ENCODE measurements at regions not wholly inside any gene's neighbourhood (a gene's known extent, or its start where the extent isn't known, plus 50 kb on each side); places are given as distances from the start of the nearest gene placed in this dataset.

GRCh38 chr14:41549821-41550607 lies 56.7 kb upstream of the LRFN5 start:
- no peaks in the 10 kb centered on the region for H3K9me3 ChIP-seq (ENCODE audit: control insufficient read depth in 1 of 2, insufficient read depth in 1 of 2, low read depth in 1 of 2, low read length in 2 of 2)
- ChIA-PET RAD21 (ENCODE audit: low non-redundant PET in 1 of 2, low total read pairs in 2 of 2, uncharacterized antibody in 2 of 2, unreplicated experiment in 2 of 2) (no interaction called here), POLR2A (no interaction called here), CTCF (no interaction called here)
- H3K9ac ChIP-seq (ENCODE audit: low read length), result no peak overlapping the region
- no peak overlapping the region for H3K4me3 ChIP-seq (replicated peaks in 1 of 2; ENCODE audit: low read depth in 1 of 2, low read length in 2 of 2)
- no peaks in the 10 kb centered on the region for H3K36me3 ChIP-seq (ENCODE audit: control insufficient read depth in 1 of 2, insufficient read depth in 2 of 2, low read length in 2 of 2)
- H3K27me3 ChIP-seq (ENCODE audit: insufficient read depth, low read length), result no peaks in the 10 kb centered on the region
- intact Hi-C loops (cut with micrococcal nuclease), result no loop called here
- H3K27ac ChIP-seq (ENCODE audit: low read depth, low read length), result no peak overlapping the region
- no peaks in the 10 kb centered on the region for H3K9me2 ChIP-seq (ENCODE audit: insufficient read depth)
- no peaks in the 10 kb centered on the region for H4K20me1 ChIP-seq (ENCODE audit: insufficient read depth)
- DNase-seq (ENCODE audit: low read depth, low spot score), result no peak
- no peak for TF ChIP-seq TCF7L2 (IDR thresholded peaks at IDR 0.05; ENCODE audit: borderline replicate concordance, extremely low read depth, insufficient read depth, insufficient read length)
- TF ChIP-seq EGR1 (IDR thresholded peaks at IDR 0.05; ENCODE audit: low read depth), result no peak
- peak; percentile 53; the same call in 1 of the 2 replicates for TF ChIP-seq FOSL1 (IDR thresholded peaks at IDR 0.05; ENCODE audit: low read depth)
- TF ChIP-seq MAX (IDR thresholded peaks at IDR 0.05), result no peak
- no peak for TF ChIP-seq POLR2AphosphoS5 (IDR thresholded peaks at IDR 0.05; ENCODE audit: low read depth, low read length)
- no peak for TF ChIP-seq EZH2phosphoT487 (IDR thresholded peaks at IDR 0.05; ENCODE audit: borderline replicate concordance)
- 0 out of 2 replicates have a peak, but pooled peaks have one; percentile 34 for TF ChIP-seq JUND (IDR thresholded peaks at IDR 0.05)
- TF ChIP-seq ZFX (IDR thresholded peaks at IDR 0.05), result no peak
- H3K4me2 ChIP-seq (ENCODE audit: low read length), result peak overlapping the region; percentile 41
- H3K4me1 ChIP-seq (ENCODE audit: control insufficient read depth in 1 of 2, insufficient read depth in 2 of 2, low read length in 2 of 2), result peaks cover 7 to 14% of the 10 kb centered on the region in 2 experiments
- H3K79me2 ChIP-seq (ENCODE audit: insufficient read depth, low read length), result no peaks in the 10 kb centered on the region
- 0 out of 2 replicates have a peak, but pooled peaks have one; percentile 30 for ATAC-seq
- BruUV-seq (replicated peaks), result no TSS peak
- H2AFZ ChIP-seq (ENCODE audit: low read depth, low read length, poor library complexity, severe bottlenecking), result no peak overlapping the region

- Histone ChIP-seq H3K9me3 (ENCODE audit: control insufficient read depth in 1 of 2, insufficient read depth in 1 of 2, low read depth in 1 of 2, low read length in 2 of 2) (no peaks in the 10 kb centered on the region), H3K4me2 (ENCODE audit: low read length) (peak overlapping the region; percentile 41), H3K9me2 (ENCODE audit: insufficient read depth) (no peaks in the 10 kb centered on the region), H3K36me3 (ENCODE audit: control insufficient read depth in 1 of 2, insufficient read depth in 2 of 2, low read length in 2 of 2) (no peaks in the 10 kb centered on the region), H3K4me3 (replicated peaks in 1 of 2; ENCODE audit: low read depth in 1 of 2, low read length in 2 of 2) (no peak overlapping the region), H4K20me1 (ENCODE audit: insufficient read depth) (no peaks in the 10 kb centered on the region), H3K4me1 (ENCODE audit: control insufficient read depth in 1 of 2, insufficient read depth in 2 of 2, low read length in 2 of 2) (peaks cover 7 to 14% of the 10 kb centered on the region in 2 experiments), H3K27ac (ENCODE audit: low read depth, low read length) (no peak overlapping the region), H2AFZ (ENCODE audit: low read depth, low read length, poor library complexity, severe bottlenecking) (no peak overlapping the region), H3K79me2 (ENCODE audit: insufficient read depth, low read length) (no peaks in the 10 kb centered on the region), H3K27me3 (ENCODE audit: insufficient read depth, low read length) (no peaks in the 10 kb centered on the region), H3K9ac (ENCODE audit: low read length) (no peak overlapping the region)
- DNase-seq (ENCODE audit: low read depth, low spot score) (no peak), ATAC-seq (no peak)
- intact Hi-C loops (cut with micrococcal nuclease), result no loop called here
- CTCF ChIA-PET, result no interaction called here
- no TSS peak for BruUV-seq (replicated peaks)
- POLR2A ChIA-PET, result no interaction called here
- RAD21 ChIA-PET (ENCODE audit: low non-redundant PET in 1 of 2, low total read pairs in 2 of 2, uncharacterized antibody in 2 of 2, unreplicated experiment in 2 of 2), result no interaction called here
- TF ChIP-seq EZH2phosphoT487 (IDR thresholded peaks at IDR 0.05; ENCODE audit: borderline replicate concordance), result no peak
- no peak for TF ChIP-seq SIN3A (IDR thresholded peaks at IDR 0.05; ENCODE audit: low read depth)
- no peak for TF ChIP-seq POLR2AphosphoS5 (IDR thresholded peaks at IDR 0.05; ENCODE audit: low read depth, low read length)
- TF ChIP-seq CBX3 (IDR thresholded peaks at IDR 0.05; ENCODE audit: low read depth), result no peak
- no peak for TF ChIP-seq ATF3 (IDR thresholded peaks at IDR 0.05)
- TF ChIP-seq POLR2A (IDR thresholded peaks at IDR 0.05; ENCODE audit: borderline replicate concordance, extremely low read depth, insufficient read depth, insufficient read length), result no peak
- no peak for TF ChIP-seq MAX (IDR thresholded peaks at IDR 0.05)
- TF ChIP-seq ELF1 (IDR thresholded peaks at IDR 0.05; ENCODE audit: borderline replicate concordance, low read depth), result no peak
- no peak for TF ChIP-seq JUND (IDR thresholded peaks at IDR 0.05)
- TF ChIP-seq FOSL1 (IDR thresholded peaks at IDR 0.05; ENCODE audit: low read depth), result no peak
- TF ChIP-seq ZBTB33 (IDR thresholded peaks at IDR 0.05; ENCODE audit: extremely low read depth, insufficient replicate concordance, low read length), result no peak
Observed at GRCh38 chr14:41549282-41549681, 57.4 kb upstream of the LRFN5 start.
